DOHH2 (cell line): ENCODE measurements at regions not wholly inside any gene's neighbourhood (a gene's known extent, or its start where the extent isn't known, plus 50 kb on each side); places are given as distances from the start of the nearest gene placed in this dataset.

ENCODE experiments used
- H3F3A ChIP-seq: fragments of 200-600 bp; sonication (generic), shearing (Covaris generic); 2 replicates; pipeline ENCODE4 v1.6.0; 2016; ENCODE audit warnings: antibody characterized with exemption, mild to moderate bottlenecking; ENCODE audit not compliant: control insufficient read depth, insufficient read depth
- H3K27ac ChIP-seq: fragments of 200-600 bp; sonication (generic); 2 replicates; pipeline ENCODE4 v1.5.1; 2014; ENCODE audit warnings: low read depth, mild to moderate bottlenecking, low read length, moderate library complexity
- H3K27me3 ChIP-seq: fragments of 200-600 bp; sonication (generic); 2 replicates; pipeline ENCODE4 v1.6.1; 2014; ENCODE audit warnings: mild to moderate bottlenecking, low read length, mixed read lengths; ENCODE audit not compliant: control insufficient read depth
- H3K36me3 ChIP-seq: fragments of 200-600 bp; sonication (generic); 2 replicates; pipeline ENCODE4 v1.6.1; 2014; ENCODE audit warnings: mild to moderate bottlenecking, low read length, moderate library complexity, mixed read lengths; ENCODE audit not compliant: control insufficient read depth
- H3K4me1 ChIP-seq: fragments of 200-600 bp; sonication (generic); 2 replicates; pipeline ENCODE4 v1.6.1; 2014; ENCODE audit warnings: mild to moderate bottlenecking, low read length, mixed read lengths; ENCODE audit not compliant: control insufficient read depth
- H3K4me2 ChIP-seq: fragments of 200-600 bp; sonication (generic); 2 replicates; pipeline ENCODE4 v1.6.0; 2014; ENCODE audit warnings: mild to moderate bottlenecking, low read length, moderate library complexity
- H3K4me3 ChIP-seq: fragments of 200-600 bp; sonication (generic); 2 replicates; pipeline ENCODE4 v1.5.1; 2014; ENCODE audit warnings: mild to moderate bottlenecking, low read length, mixed read lengths
- H3K79me2 ChIP-seq: fragments of 200-600 bp; sonication (generic); 2 replicates; pipeline ENCODE4 v1.6.1; 2014; ENCODE audit warnings: mild to moderate bottlenecking, low read length, mixed read lengths; ENCODE audit not compliant: control insufficient read depth
- H3K9me2 ChIP-seq: fragments of 200-600 bp; sonication (generic); replicated peaks from 2 replicates; pipeline ENCODE4 v1.6.1; 2014; ENCODE audit warnings: mild to moderate bottlenecking, low read length, mixed read lengths; ENCODE audit not compliant: control insufficient read depth
- H3K9me3 ChIP-seq: fragments of 200-600 bp; sonication (generic); 2 replicates; pipeline ENCODE4 v1.6.1; 2014; ENCODE audit warnings: antibody characterized with exemption, low read length, mixed read lengths; ENCODE audit not compliant: control insufficient read depth, insufficient read depth
- H4K20me1 ChIP-seq: fragments of 200-600 bp; sonication (generic); 2 replicates; pipeline ENCODE4 v1.6.0; 2014; ENCODE audit warnings: low read depth, mild to moderate bottlenecking, antibody characterized with exemption, low read length, moderate library complexity; ENCODE audit not compliant: control insufficient read depth, insufficient read depth
- CTCF ChIP-seq: fragments of 200-600 bp; sonication (generic); IDR thresholded peaks from one replicate; pipeline ENCODE4 v1.5.1; 2014; ENCODE audit warnings: antibody characterized with exemption, mild to moderate bottlenecking, low read depth, low read length; ENCODE audit not compliant: poor library complexity, severe bottlenecking
- EZH2phosphoT487 ChIP-seq: fragments of 200-600 bp; sonication (generic); IDR thresholded peaks from 2 replicates; pipeline ENCODE4 v1.6.1; 2017; ENCODE audit warnings: borderline replicate concordance, mild to moderate bottlenecking, antibody characterized with exemption, low read length, moderate library complexity, mixed read lengths

DNA sequence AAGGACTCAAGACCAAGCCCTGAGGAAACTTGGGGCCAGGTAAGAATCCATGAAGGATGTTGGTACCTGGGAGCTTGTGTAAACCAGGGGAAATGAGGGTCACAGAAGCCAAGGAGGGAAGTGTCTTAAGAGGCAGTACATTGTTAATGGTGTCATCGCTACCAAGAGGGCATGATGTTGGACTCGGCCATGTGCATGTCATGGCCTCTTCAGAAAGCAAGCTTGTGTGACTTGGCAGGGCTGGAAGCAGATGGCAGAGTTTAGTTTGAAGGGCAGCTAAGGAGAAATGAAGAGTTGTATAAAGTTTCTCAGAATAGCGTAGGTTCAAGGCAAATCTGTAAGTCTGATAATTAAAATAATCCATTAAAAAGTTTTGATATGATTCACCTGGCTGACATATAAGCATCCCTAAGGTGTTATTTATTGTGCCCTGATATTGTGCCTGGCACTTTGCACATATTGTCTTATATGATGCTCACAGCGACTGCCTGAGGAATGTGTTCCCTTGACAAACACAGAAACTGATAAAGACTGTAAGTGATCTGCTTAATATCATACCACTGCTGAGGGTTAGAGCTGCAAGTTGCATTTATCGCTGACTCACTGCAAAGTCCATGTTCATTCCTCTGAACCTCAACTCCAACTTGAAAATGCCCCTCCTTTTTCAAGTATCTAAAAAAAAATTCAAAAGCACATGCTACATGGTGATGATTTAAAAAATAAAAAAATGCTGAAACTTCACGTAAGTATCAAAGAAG, 81.3 kb upstream of the PTPN3 start:
- Histone ChIP-seq H3K4me1 (no peaks in the 10 kb centered on the region), H3K9me2 (no peaks in the 10 kb centered on the region), H3K27ac (no peak overlapping the region), H4K20me1 (no peaks in the 10 kb centered on the region), H3K4me2 (no peak overlapping the region), H3K36me3 (no peaks in the 10 kb centered on the region), H3K4me3 (no peak overlapping the region), H3K79me2 (no peaks in the 10 kb centered on the region), H3F3A (no peaks in the 10 kb centered on the region), H3K27me3 (no peaks in the 10 kb centered on the region), H3K9me3 (no peaks in the 10 kb centered on the region)
- no peak for TF ChIP-seq CTCF
- no peak for TF ChIP-seq EZH2phosphoT487

GRCh38 chr9:109582386-109582785, 84.3 kb upstream of the PTPN3 start:
- Histone ChIP-seq H3K27ac (no peak overlapping the region), H3K79me2 (no peaks in the 10 kb centered on the region), H3K9me3 (no peaks in the 10 kb centered on the region), H3K4me2 (no peak overlapping the region), H4K20me1 (no peaks in the 10 kb centered on the region), H3F3A (no peaks in the 10 kb centered on the region), H3K36me3 (no peaks in the 10 kb centered on the region), H3K9me2 (no peaks in the 10 kb centered on the region), H3K4me3 (no peak overlapping the region), H3K4me1 (no peaks in the 10 kb centered on the region), H3K27me3 (no peaks in the 10 kb centered on the region)
- TF ChIP-seq EZH2phosphoT487 (no peak), CTCF (no peak)

DNA sequence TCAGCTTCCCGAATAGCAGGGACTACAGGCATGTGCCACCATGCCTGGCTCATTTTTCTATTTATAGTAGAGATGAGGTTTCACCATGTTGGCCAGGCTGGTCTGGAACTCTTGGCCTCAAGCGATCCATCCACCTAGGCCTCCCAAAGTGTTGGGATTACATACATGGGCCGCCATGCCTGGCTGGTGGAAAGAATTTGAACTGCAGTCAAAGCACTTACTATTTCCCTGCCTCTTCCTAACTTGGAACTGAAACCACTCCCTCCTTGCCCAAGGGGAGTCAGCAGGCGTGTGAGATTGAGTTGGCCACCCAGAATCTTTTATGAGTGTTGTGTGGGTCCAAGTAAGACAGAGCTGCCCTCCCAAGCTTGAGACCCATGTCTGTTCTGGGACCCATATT, 86.1 kb upstream of the PTPN3 start:
- Histone ChIP-seq H3K9me3 (0 out of 2 replicates have a peak, but pooled peaks cover 2% of the 10 kb centered on the region), H3K4me2 (no peak overlapping the region), H3K27ac (no peak overlapping the region), H3K4me1 (no peaks in the 10 kb centered on the region), H3K36me3 (no peaks in the 10 kb centered on the region), H4K20me1 (no peaks in the 10 kb centered on the region), H3K4me3 (no peak overlapping the region), H3K9me2 (no peaks in the 10 kb centered on the region), H3K27me3 (no peaks in the 10 kb centered on the region), H3F3A (no peaks in the 10 kb centered on the region), H3K79me2 (no peaks in the 10 kb centered on the region)
- no peak for TF ChIP-seq CTCF
- no peak for TF ChIP-seq EZH2phosphoT487

- no peaks in the 10 kb centered on the region for H3K36me3 ChIP-seq
- no peak overlapping the region for H3K4me3 ChIP-seq
- H3K4me2 ChIP-seq = no peak overlapping the region
- no peaks in the 10 kb centered on the region for H3F3A ChIP-seq
- no peaks in the 10 kb centered on the region for H3K79me2 ChIP-seq
- H3K9me3 ChIP-seq = peaks cover 5% of the 10 kb centered on the region; the same call in 1 of the 2 replicates
- H4K20me1 ChIP-seq = no peaks in the 10 kb centered on the region
- no peaks in the 10 kb centered on the region for H3K9me2 ChIP-seq
- no peak overlapping the region for H3K27ac ChIP-seq
- no peak for TF ChIP-seq CTCF
- no peak for TF ChIP-seq EZH2phosphoT487
- H3K27me3 ChIP-seq = no peaks in the 10 kb centered on the region
- no peaks in the 10 kb centered on the region for H3K4me1 ChIP-seq
Observed at GRCh38 chr9:109585796-109586195, 87.7 kb upstream of the PTPN3 start.
